Nephron progenitor cell (in vitro differentiated cells): ENCODE measurements at regions not wholly inside any gene's neighbourhood (a gene's known extent, or its start where the extent isn't known, plus 50 kb on each side); places are given as distances from the start of the nearest gene placed in this dataset.
A peak's percentile ranks its signal among the peaks of the same experiment; 100 is the strongest.

Source experiments
- DNase-seq: peaks from one replicate; pipeline ENCODE4 v3.0.0; 2021
- H3K27ac Mint-ChIP-seq: 2 replicates; pipeline ENCODE4 v1.8.0; 2021; ENCODE audit warnings: mild to moderate bottlenecking, moderate library complexity, mixed read lengths
- H3K27me3 Mint-ChIP-seq: 2 replicates; pipeline ENCODE4 v1.8.0; 2021; ENCODE audit warnings: mild to moderate bottlenecking, low read depth, mixed read lengths; ENCODE audit not compliant: poor library complexity
- H3K36me3 Mint-ChIP-seq: 2 replicates; pipeline ENCODE4 v1.8.0; 2021; ENCODE audit warnings: low read depth, mixed read lengths
- H3K4me1 Mint-ChIP-seq: 2 replicates; pipeline ENCODE4 v1.8.0; 2021; ENCODE audit warnings: mixed read lengths
- H3K4me3 Mint-ChIP-seq: 2 replicates; pipeline ENCODE4 v1.8.0; 2021; ENCODE audit warnings: mild to moderate bottlenecking, moderate library complexity, mixed read lengths
- H3K9me3 Mint-ChIP-seq: 2 replicates; pipeline ENCODE4 v1.8.0; 2021; ENCODE audit warnings: mild to moderate bottlenecking, moderate library complexity, mixed read lengths
- CTCF ChIP-seq: fragments of 200-600 bp; sonication (generic); IDR thresholded peaks from 2 replicates; pipeline ENCODE4 v1.5.0; 2021; ENCODE audit warnings: antibody characterized with exemption

DNA sequence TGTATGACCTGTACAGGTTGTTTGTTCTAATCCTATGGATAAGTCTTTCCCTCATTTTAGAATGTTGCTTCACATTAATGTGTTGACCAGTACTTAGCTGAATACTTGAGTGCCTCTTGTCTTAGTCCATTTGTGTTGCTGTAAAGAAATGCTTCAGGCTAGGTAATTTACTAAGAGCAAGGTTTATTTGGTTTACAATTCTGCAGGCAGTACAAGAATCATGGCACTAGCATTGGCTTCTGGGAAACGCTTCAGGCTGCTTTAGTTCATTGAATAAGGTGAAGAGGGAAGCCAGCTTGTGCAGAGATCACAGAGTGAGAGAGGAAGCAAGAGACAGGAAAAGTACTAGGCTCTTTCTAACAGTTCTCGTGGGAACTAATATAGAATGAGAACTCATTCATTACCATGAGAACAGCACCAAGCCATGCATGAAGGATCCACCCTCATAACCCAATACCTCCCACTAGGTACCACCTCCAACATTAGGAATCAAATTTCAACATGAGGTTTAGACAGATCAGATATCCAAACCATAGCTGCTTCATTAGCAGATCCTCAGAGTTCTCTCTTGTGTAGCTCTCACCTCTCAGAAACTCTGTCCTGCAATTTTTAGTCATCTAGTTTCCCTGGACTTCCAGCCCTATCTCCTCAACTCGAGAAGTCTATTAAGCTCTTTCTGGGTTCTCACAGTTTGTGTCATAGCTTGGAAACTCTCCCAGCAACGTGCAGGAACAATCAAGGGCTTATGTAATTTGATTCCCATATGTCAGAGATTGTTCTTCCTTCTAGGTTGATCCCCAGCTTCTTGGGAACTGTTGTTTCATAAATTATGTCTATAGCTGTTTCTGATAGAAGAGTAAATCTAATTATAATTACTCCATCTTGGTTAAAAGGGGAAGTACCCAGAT, 2082.3 kb upstream of the CELF4 start:
- TF ChIP-seq CTCF = no peak
- H3K4me3 Mint-ChIP-seq = no peak overlapping the region
- H3K27me3 Mint-ChIP-seq = peaks cover 3% of the 10 kb centered on the region
- peaks cover 5% of the 10 kb centered on the region for H3K36me3 Mint-ChIP-seq
- peaks cover 17% of the 10 kb centered on the region for H3K4me1 Mint-ChIP-seq
- peak overlapping the region; percentile 43 for H3K27ac Mint-ChIP-seq
- H3K9me3 Mint-ChIP-seq = no peaks in the 10 kb centered on the region
- no peak for DNase-seq

GRCh38 chr18:39638224-39638623, 2072.6 kb upstream of the CELF4 start:
- Mint-ChIP-seq H3K4me3 (no peak overlapping the region), H3K36me3 (no peaks in the 10 kb centered on the region), H3K4me1 (peaks cover 8% of the 10 kb centered on the region), H3K27me3 (peaks cover 3% of the 10 kb centered on the region), H3K9me3 (no peaks in the 10 kb centered on the region), H3K27ac (no peak overlapping the region)
- DNase-seq = no peak
- TF ChIP-seq CTCF = no peak

DNA sequence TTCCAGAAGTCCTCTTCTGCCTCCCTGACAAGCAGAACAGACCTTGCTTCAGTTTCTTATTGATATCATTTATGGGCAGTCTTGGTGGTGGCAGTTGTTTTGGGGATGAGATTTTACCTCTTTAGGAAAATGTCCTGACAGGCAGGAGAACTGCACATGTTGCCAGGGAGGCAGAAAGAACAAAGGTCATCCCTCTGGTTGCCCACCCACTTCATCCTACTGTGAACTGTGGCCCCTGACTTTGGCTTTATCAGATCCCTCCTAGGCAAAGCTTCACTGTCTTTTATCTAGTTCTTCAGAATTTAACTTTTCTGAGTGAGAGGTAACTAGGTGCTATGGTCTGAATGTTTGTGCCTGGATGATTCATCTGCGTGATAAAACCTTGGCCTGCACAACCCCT, 2071.3 kb upstream of the CELF4 start:
- Mint-ChIP-seq H3K4me1 (peaks cover 8% of the 10 kb centered on the region), H3K9me3 (no peaks in the 10 kb centered on the region), H3K27ac (peak overlapping the region; percentile 9), H3K27me3 (no peaks in the 10 kb centered on the region), H3K36me3 (no peaks in the 10 kb centered on the region), H3K4me3 (no peak overlapping the region)
- DNase-seq = no peak
- no peak for TF ChIP-seq CTCF

- no peak for TF ChIP-seq CTCF
- no peak overlapping the region for H3K27ac Mint-ChIP-seq
- no peaks in the 10 kb centered on the region for H3K36me3 Mint-ChIP-seq
- H3K9me3 Mint-ChIP-seq = no peaks in the 10 kb centered on the region
- H3K27me3 Mint-ChIP-seq = no peaks in the 10 kb centered on the region
- no peak for DNase-seq
- H3K4me3 Mint-ChIP-seq = no peak overlapping the region
- H3K4me1 Mint-ChIP-seq = peaks cover 14% of the 10 kb centered on the region
Measured at GRCh38 chr18:39635966-39636365, 2070.4 kb upstream of the CELF4 start.

DNA sequence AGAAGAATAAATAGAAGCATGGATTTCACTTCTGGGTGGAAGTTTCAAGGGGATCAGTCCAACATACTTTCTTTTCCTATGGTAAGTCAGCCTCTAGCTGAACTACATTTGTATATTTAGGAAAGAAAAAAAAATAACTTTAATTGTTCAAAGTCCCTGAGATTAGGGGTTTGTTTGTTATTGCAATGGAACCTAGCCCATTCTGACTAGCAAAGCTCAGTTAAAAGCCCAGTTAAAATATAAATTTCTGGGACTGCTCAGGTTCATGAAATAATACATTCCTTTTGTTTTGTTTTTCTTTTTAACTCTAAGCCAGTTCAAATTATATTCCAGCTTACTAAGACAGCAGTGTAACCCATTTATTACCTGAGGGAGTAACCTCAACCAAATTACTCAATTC, 2069.6 kb upstream of the CELF4 start:
- Mint-ChIP-seq H3K36me3 (no peaks in the 10 kb centered on the region), H3K27me3 (no peaks in the 10 kb centered on the region), H3K9me3 (no peaks in the 10 kb centered on the region), H3K27ac (no peak overlapping the region), H3K4me3 (no peak overlapping the region), H3K4me1 (peaks cover 17% of the 10 kb centered on the region)
- no peak for DNase-seq
- no peak for TF ChIP-seq CTCF

DNA sequence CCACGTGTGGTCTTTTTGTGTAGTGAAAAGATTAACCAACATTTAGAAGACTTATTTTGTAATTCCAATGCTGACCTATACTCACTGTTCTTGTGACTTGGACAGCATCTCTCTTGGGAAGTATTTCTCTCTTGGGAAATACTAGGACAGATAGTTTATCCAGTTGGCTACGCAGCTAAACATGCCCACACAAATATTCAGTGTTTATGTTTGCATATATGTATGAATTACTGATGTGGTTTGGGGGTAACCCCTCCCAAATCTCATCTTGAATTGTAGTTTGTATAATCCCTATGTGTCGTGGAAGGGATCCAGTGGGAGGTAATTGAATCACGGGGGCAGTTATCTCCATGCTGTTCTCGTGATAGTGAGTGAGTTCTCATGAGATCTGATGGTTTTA, 2062.3 kb upstream of the CELF4 start:
- no peaks in the 10 kb centered on the region for H3K27me3 Mint-ChIP-seq
- no peak overlapping the region for H3K27ac Mint-ChIP-seq
- H3K4me1 Mint-ChIP-seq = peaks cover 28% of the 10 kb centered on the region
- H3K4me3 Mint-ChIP-seq = no peak overlapping the region
- no peaks in the 10 kb centered on the region for H3K9me3 Mint-ChIP-seq
- no peaks in the 10 kb centered on the region for H3K36me3 Mint-ChIP-seq
- TF ChIP-seq CTCF = no peak
- DNase-seq = no peak
